ENCODE measurements at regions not wholly inside any gene's neighbourhood (a gene's known extent, or its start where the extent isn't known, plus 50 kb on each side); places are given as distances from the start of the nearest gene placed in this dataset.

- no peak for DNase-seq (ENCODE audit: low spot score)
- TF ChIP-seq CREB1 (CRISPR knock-in tag; IDR thresholded peaks at IDR 0.05), result no peak
- CTCF ChIA-PET, result interaction anchor here (0.6 kb wide), 1 partner anchor 23 kb away, joined by 3 read pairs; no protein-coding TSS in a partner anchor
- no peak for ATAC-seq
- no peak overlapping the region for H3K27ac Mint-ChIP-seq
- peaks cover 29% of the 10 kb centered on the region for H3K4me1 Mint-ChIP-seq
- no peak overlapping the region for H3K4me3 Mint-ChIP-seq
- no peaks in the 10 kb centered on the region for H3K36me3 Mint-ChIP-seq
- peaks cover 6% of the 10 kb centered on the region for H3K9me3 Mint-ChIP-seq
- POLR2A ChIA-PET, result no interaction called here
- no peaks in the 10 kb centered on the region; the same call in 1 of the 2 replicates for H3K27me3 Mint-ChIP-seq (ENCODE audit: low read depth)
These were observed 110.3 kb upstream of the BTBD3 start for GRCh38 chr20:11807054-11808048.

GRCh38 chr20:11808841-11809240 is 108.9 kb upstream of the BTBD3 start:
- no peak for ATAC-seq
- DNase-seq (ENCODE audit: low spot score), result no peak
- ChIA-PET CTCF (no interaction called here), POLR2A (no interaction called here)
- Mint-ChIP-seq H3K4me3 (no peak overlapping the region), H3K4me1 (peaks cover 24% of the 10 kb centered on the region), H3K27ac (no peak overlapping the region), H3K36me3 (no peaks in the 10 kb centered on the region), H3K9me3 (peaks cover under 1% of the 10 kb centered on the region), H3K27me3 (ENCODE audit: low read depth) (peaks cover 6% of the 10 kb centered on the region; the same call in 1 of the 2 replicates)
- TF ChIP-seq FOXJ3 (CRISPR knock-in tag; IDR thresholded peaks at IDR 0.05; ENCODE audit: borderline replicate concordance) (no peak), FOXP1 (CRISPR knock-in tag; IDR thresholded peaks at IDR 0.05; ENCODE audit: borderline replicate concordance) (no peak), KAT7 (CRISPR knock-in tag; IDR thresholded peaks at IDR 0.05; ENCODE audit: borderline replicate concordance) (no peak), ZNF396 (CRISPR knock-in tag; IDR thresholded peaks at IDR 0.05; ENCODE audit: borderline replicate concordance) (no peak), NR3C1 (CRISPR knock-in tag; conservative IDR thresholded peaks at IDR 0.05; ENCODE audit: low read depth) (no peak), PREB (CRISPR knock-in tag; IDR thresholded peaks at IDR 0.05; ENCODE audit: borderline replicate concordance) (no peak), ATF2 (CRISPR knock-in tag; IDR thresholded peaks at IDR 0.05; ENCODE audit: borderline replicate concordance, low read depth) (no peak), AR (CRISPR knock-in tag; IDR thresholded peaks at IDR 0.05) (no peak), E2F1 (CRISPR knock-in tag; IDR thresholded peaks at IDR 0.05) (no peak), ARID4B (CRISPR knock-in tag; IDR thresholded peaks at IDR 0.05; ENCODE audit: borderline replicate concordance) (no peak), ATF3 (CRISPR knock-in tag; conservative IDR thresholded peaks at IDR 0.05) (no peak), SMAD3 (CRISPR knock-in tag; IDR thresholded peaks at IDR 0.05; ENCODE audit: borderline replicate concordance) (no peak), PRDM15 (CRISPR knock-in tag; IDR thresholded peaks at IDR 0.05) (no peak), ZNF671 (CRISPR knock-in tag; IDR thresholded peaks at IDR 0.05) (no peak), CBFB (CRISPR knock-in tag; IDR thresholded peaks at IDR 0.05; ENCODE audit: low read depth) (no peak)
